ENCODE measurements at regions not wholly inside any gene's neighbourhood (a gene's known extent, or its start where the extent isn't known, plus 50 kb on each side); places are given as distances from the start of the nearest gene placed in this dataset.

DNA sequence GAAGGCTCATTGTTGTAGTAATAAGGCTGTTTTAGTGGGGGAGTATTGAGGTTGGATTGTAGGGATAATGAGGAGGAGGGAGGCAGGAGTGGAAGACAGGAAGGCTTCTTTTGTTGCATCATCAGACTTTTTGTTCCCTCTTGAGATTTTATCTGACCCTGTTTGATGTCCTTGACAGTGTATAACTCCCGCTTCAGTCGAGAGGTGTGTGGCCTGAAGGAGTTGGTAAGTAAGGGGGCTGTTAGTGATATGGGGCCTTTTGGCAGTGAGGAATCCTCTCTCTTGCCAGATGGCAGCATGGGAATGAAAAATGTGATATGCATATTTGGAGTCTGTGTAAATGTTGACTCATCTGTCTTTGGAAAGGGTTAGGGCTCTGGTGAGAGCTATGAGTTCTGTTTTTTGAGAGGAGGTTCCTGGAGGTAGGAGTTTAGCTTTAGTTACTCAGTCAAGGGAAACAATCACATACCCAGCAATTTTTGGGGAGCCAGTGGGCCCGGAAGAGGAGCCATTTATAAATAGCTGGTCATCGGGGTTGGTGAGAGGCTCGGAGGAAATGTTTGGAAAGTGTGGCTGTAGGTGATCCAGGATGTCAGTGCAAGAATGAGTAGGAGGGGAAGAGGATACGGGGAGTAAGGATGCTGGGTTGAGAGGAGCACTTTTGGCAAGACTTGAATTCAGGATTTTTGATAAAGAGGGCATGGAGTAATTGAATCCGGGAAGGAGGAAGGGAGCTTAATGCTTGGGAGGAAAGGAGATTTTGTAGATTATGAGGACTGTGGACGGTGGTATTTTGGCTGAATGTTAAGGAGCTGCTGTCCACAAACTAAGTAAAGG is 136.7 kb upstream of the ETV3 start:
- no peaks in the 10 kb centered on the region for H3K27me3 ChIP-seq (ENCODE audit: insufficient read depth, low read length, poor library complexity, severe bottlenecking)
- no peaks in the 10 kb centered on the region for H3K9me3 ChIP-seq (ENCODE audit: insufficient read depth, low read depth, low read length)
- no peaks in the 10 kb centered on the region for H4K20me1 ChIP-seq (ENCODE audit: insufficient read depth, low read length, poor library complexity, severe bottlenecking)
- no peaks in the 10 kb centered on the region for H3K36me3 ChIP-seq (ENCODE audit: insufficient read depth, low read length)
- TF ChIP-seq EZH2phosphoT487 (IDR thresholded peaks at IDR 0.05; ENCODE audit: borderline replicate concordance) (no peak), CTCF (conservative IDR thresholded peaks at IDR 0.05; ENCODE audit: low read length) (no peak)
- H3K4me1 ChIP-seq (ENCODE audit: insufficient read depth, low read length, poor library complexity, severe bottlenecking) = no peaks in the 10 kb centered on the region
- no peak overlapping the region for H3K9ac ChIP-seq (ENCODE audit: low read depth, low read length, poor library complexity, severe bottlenecking)
- H3K79me2 ChIP-seq (ENCODE audit: insufficient read depth, low read length) = no peaks in the 10 kb centered on the region
- no peak overlapping the region for H3K4me3 ChIP-seq (ENCODE audit: low read length, poor library complexity, severe bottlenecking)
- no peak overlapping the region for H3K4me2 ChIP-seq (ENCODE audit: low read depth, low read length, poor library complexity, severe bottlenecking)
- H3K9me2 ChIP-seq (replicated peaks; ENCODE audit: low read depth, low read length) = no peaks in the 10 kb centered on the region
- H3F3A ChIP-seq (ENCODE audit: low read depth) = no peaks in the 10 kb centered on the region
- H2AFZ ChIP-seq (ENCODE audit: low read length) = no peak overlapping the region

- no peaks in the 10 kb centered on the region for H3K27me3 ChIP-seq (ENCODE audit: insufficient read depth, low read length, poor library complexity, severe bottlenecking)
- no peaks in the 10 kb centered on the region for H3F3A ChIP-seq (ENCODE audit: low read depth)
- no peak overlapping the region for H2AFZ ChIP-seq (ENCODE audit: low read length)
- H3K9me2 ChIP-seq (replicated peaks; ENCODE audit: low read depth, low read length) = no peaks in the 10 kb centered on the region
- no peak overlapping the region for H3K4me3 ChIP-seq (ENCODE audit: low read length, poor library complexity, severe bottlenecking)
- no peaks in the 10 kb centered on the region for H4K20me1 ChIP-seq (ENCODE audit: insufficient read depth, low read length, poor library complexity, severe bottlenecking)
- no peaks in the 10 kb centered on the region for H3K9me3 ChIP-seq (ENCODE audit: insufficient read depth, low read depth, low read length)
- no peaks in the 10 kb centered on the region for H3K36me3 ChIP-seq (ENCODE audit: insufficient read depth, low read length)
- H3K9ac ChIP-seq (ENCODE audit: low read depth, low read length, poor library complexity, severe bottlenecking) = no peak overlapping the region
- H3K4me2 ChIP-seq (ENCODE audit: low read depth, low read length, poor library complexity, severe bottlenecking) = no peak overlapping the region
- no peaks in the 10 kb centered on the region for H3K4me1 ChIP-seq (ENCODE audit: insufficient read depth, low read length, poor library complexity, severe bottlenecking)
- no peak for TF ChIP-seq CTCF (conservative IDR thresholded peaks at IDR 0.05; ENCODE audit: low read length)
- TF ChIP-seq EZH2phosphoT487 (IDR thresholded peaks at IDR 0.05; ENCODE audit: borderline replicate concordance) = no peak
- H3K79me2 ChIP-seq (ENCODE audit: insufficient read depth, low read length) = no peaks in the 10 kb centered on the region
Observed at GRCh38 chr1:157272729-157273524, 134.7 kb upstream of the ETV3 start.

- no peaks in the 10 kb centered on the region for H3K4me1 ChIP-seq (ENCODE audit: insufficient read depth, low read length, poor library complexity, severe bottlenecking)
- H3K4me2 ChIP-seq (ENCODE audit: low read depth, low read length, poor library complexity, severe bottlenecking) = no peak overlapping the region
- H3K9me2 ChIP-seq (replicated peaks; ENCODE audit: low read depth, low read length) = no peaks in the 10 kb centered on the region
- no peaks in the 10 kb centered on the region for H4K20me1 ChIP-seq (ENCODE audit: insufficient read depth, low read length, poor library complexity, severe bottlenecking)
- H3K36me3 ChIP-seq (ENCODE audit: insufficient read depth, low read length) = no peaks in the 10 kb centered on the region
- no peak overlapping the region for H3K4me3 ChIP-seq (ENCODE audit: low read length, poor library complexity, severe bottlenecking)
- no peaks in the 10 kb centered on the region for H3K79me2 ChIP-seq (ENCODE audit: insufficient read depth, low read length)
- H3K9me3 ChIP-seq (ENCODE audit: insufficient read depth, low read depth, low read length) = no peaks in the 10 kb centered on the region
- no peaks in the 10 kb centered on the region for H3F3A ChIP-seq (ENCODE audit: low read depth)
- H2AFZ ChIP-seq (ENCODE audit: low read length) = no peak overlapping the region
- TF ChIP-seq CTCF (conservative IDR thresholded peaks at IDR 0.05; ENCODE audit: low read length) (no peak), EZH2phosphoT487 (IDR thresholded peaks at IDR 0.05; ENCODE audit: borderline replicate concordance) (no peak)
- no peak overlapping the region for H3K9ac ChIP-seq (ENCODE audit: low read depth, low read length, poor library complexity, severe bottlenecking)
- no peaks in the 10 kb centered on the region for H3K27me3 ChIP-seq (ENCODE audit: insufficient read depth, low read length, poor library complexity, severe bottlenecking)
Observed at GRCh38 chr1:157272264-157272663, 134.1 kb upstream of the ETV3 start.

Measured in Loucy (cell line).